GM18907 (cell line): ENCODE measurements at regions not wholly inside any gene's neighbourhood (a gene's known extent, or its start where the extent isn't known, plus 50 kb on each side); places are given as distances from the start of the nearest gene placed in this dataset.
A peak's percentile ranks its signal among the peaks of the same experiment; 100 is the strongest.

Source experiments
- ATAC-seq: cut with Tn5 transposase; IDR thresholded peaks from one replicate; pipeline ENCODE4 v1.9.1; 2021; ENCODE audit warnings: mild to moderate bottlenecking, moderate library complexity; ENCODE audit not compliant: unreplicated experiment

DNA sequence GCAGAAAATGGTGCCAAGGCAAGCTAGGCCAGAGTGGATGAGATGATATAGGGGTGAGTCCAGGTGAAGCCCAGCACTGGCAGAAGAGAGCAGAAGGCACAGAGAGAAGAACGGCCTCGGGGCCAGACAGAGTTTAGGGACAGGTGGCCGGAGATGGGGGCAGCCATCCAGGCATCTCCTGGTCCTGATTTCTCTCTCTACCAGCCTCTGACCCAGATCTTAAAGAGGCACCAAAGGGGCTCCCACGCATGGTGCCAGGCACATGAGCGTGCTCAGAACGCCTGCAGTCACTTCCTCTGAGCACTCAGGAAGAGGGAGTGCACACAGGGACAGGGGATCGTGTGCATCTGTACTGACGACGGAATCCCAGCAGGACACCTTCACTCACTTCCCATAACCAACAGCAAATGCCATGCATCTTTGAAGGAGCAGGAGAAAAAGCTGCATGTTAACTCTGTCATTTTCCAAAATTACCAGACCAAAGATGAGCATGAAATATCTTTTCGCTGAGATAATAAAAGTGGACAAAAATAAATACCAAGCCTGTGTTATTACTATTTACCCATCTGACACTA lies 427.8 kb upstream of the MYT1L start:
- ATAC-seq: no peak

DNA sequence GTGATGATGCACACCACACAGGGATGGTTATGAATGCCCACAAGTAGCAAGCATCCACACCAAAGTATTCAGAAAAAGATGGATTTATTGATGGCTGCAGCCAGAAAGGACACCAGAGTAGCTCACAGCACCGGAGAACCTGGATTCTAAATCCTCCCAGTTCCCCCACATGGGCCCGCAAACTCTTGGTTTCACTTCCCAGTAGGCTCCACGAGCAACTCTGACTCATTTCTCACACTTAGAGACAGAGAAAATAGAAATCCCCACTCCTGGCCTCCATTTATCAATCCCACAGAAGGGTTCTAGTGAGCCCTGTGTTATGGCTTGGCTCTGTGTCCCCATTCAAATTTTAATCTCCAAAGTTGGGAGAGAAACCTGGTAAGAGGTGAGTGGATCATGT lies 426.7 kb upstream of the MYT1L start:
- peak; percentile 67 for ATAC-seq

DNA sequence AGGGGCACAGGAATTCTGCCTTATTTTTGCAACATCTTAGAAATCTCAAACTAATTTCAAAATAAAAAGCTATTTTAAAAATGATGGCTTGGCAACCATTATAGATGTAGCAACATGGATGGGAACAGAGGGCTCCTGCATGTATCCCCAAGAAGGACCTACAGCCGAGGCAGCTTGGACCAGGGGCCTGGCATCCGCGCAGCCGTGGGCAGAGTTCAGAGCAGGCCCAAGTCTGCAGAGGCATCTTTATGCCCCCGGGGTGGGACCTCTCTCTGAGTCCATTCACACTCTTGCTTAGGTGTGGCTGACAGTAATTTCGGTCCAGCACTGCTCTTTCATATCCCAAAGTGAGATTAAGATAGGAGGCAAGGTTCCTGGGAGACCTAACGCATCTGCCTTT lies 425.8 kb upstream of the MYT1L start:
- no peak for ATAC-seq

DNA sequence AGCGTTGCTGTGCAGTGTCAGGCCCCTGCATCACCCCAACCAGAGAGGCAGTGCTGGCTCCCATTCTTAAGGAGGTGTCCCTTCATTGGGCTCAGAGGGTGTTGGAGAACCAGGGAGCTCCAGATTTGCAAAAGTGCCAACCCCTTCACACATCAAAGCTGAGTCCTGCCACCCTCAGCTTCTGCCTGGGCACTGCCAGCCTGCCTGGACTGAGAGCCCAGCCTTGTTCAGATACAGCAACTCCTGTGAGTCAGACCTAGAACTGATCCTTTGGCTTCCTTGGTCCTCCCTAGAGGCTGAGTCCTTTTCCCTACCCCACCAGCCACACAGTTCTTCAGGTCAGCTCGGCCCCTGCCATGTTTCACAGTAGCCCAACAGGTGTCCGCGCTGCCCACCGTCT lies 424.9 kb upstream of the MYT1L start:
- ATAC-seq: no peak

DNA sequence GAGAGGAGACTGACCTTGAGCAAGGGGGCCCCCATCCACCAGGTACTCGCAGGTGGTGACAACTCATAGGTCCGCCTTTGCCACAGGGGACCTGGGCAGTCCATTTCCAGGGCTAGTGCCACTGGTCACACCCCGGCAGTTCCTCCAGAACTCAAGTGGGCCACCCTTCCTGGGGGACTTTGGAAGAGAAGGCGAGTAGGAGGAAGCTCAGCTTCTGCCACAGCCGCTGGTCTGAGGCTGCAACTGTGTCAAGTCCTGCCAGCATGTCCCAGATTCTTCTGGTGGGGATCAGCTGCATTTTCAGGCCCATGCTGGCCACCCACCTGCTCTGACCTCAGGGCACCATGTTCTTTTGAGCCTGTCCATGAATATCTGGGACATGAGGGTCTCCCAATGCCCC lies 423.9 kb upstream of the MYT1L start:
- ATAC-seq: no peak

DNA sequence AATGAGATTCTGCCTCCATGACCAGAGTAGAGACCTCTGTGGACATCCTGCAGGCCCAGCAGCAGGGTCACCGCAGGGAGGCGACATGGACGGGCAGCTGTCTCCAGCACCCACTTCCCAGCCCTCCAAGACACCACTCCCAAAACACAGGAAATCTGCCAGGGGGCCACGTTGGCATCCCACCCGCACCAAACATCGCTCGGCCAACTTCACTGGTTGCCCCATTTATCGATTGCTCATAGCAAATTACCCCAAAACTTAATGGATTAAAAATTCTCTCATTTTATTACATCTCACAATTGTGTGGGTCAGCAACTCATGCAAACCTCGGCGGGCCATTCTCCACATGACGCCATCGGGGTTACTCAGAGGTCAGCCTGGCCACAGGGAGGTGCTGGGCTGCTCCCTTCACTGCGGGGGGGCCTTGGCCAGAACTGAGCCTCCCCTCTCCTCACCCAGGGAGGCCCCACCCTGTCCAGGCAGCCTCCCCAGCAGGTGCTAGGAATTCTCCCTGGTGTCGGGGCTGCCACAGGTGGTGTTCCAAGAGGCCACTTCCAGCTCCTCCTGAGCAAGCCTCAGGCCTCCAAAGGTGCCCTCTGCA lies 420.7 kb upstream of the MYT1L start:
- ATAC-seq: no peak

DNA sequence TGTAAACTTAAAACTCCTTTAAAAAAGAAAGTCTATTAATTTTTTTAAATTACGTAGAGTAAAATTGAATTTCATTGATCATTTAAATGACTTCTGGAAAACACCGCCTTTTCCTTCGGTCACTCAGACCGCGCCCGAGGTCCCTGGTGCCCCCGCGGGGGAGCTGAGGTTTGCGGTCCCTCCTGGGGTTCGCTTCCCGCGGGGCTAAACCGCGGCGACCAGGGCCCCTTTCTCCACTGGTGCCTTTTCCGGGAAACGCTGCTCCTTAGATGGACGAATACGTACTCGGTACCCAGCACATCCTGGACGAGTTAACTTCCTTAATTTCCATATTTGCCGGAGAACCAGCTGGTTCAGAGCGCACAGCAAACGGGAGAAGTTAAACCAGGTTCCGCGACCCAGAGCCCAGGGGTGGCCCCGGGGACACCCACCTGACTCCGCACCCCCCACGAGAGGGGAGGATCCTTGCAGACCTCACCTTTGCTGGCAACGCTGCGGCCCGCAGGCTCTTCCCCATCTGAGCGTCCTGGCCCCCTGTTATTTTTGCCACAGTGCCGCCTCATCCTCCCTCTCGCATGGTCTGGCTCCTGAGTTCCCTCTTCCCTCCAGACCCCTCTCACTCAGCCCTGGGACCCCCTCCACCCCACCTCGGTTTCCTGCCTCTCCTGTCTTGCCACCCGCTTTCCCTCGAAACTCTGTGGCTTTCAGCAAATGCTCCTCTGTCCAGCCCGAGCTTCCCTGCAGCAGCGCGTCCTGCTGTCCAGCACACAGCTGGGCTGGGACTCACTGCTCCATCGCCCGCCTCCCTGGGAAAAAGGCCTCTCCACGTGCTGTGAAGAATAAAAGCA lies 420.0 kb upstream of the MYT1L start:
- no peak for ATAC-seq

DNA sequence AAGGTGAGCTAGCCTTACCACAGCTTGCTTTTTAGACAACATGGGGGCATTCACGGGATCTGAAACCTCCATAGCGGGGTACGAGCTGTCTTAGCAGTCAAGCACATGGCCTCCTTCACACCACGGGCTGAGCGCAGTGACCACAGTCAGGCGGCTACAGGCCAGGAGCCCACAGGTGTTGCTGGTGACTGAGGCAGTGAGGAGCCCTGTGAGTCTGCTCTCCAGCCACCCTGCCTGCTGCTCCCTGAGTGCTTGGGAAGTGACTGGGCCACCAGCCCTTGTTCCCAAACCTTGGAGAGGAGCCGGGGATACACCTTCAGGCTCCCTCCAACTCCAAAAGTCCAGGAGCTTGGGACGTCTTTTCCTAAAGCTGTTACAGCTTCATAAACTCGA lies 418.1 kb upstream of the MYT1L start:
- no peak for ATAC-seq

DNA sequence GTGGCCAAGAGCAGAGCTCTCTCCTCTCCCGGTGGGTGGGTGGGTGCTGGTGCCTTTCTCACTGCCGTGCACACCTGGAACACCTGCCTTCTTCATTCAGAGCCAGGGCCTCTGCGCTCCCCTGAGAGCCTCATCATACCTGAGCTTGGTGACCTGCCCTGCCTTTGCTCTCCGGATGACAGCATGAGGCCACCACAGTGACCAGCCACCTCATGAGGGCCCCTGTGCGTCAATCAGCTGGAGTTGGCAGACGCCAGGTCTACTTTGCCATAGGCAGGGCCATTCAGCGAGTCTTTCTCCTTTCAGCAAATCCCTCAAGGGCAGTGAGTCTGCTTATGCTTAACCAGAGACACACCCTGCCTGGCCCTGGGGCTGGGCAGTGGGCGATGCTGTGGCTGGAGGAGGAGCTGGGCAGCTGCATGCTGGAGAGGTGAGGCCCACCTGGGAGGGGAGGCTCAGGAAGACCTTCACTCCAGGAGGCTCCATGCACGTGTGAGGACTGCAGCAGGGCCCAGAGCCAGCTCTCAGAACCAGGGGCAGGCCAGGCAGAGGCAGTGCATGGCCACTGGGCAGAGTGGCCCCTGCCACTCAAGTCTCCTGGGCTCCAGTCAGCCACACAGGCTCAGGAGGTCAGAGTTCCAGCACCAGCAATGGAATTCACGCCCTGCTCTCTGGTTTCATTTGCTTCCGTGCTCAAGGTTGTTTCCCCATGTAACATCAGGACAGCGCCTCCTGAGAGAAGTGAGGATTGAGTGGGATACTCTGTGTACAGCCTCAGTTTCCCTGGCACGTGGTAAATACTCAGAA lies 417.5 kb upstream of the MYT1L start:
- no peak for ATAC-seq

DNA sequence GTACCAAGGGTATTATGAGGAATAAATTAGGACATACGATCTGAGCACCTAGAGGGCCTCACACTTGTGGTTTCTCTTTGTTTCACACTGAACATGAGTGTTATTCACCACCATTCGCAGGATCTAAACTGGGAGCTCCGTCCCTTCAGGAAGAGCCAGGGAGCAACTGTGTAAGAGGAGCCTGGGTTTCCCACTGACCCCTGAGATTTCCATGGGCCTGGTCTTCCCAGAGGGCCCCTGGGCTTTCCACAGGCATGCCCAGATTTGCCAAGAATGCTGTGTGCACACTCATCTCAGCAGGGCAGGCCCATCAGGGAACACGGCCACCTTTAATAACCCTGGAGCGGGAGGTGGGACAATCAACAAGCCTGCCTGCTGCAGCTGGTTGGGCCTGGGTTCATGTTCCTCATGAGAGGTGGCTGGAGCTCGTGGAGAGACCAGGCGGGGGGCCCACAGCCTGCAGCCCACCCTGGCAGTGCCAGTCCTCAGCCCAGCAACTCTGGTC lies 416.8 kb upstream of the MYT1L start:
- no peak for ATAC-seq

DNA sequence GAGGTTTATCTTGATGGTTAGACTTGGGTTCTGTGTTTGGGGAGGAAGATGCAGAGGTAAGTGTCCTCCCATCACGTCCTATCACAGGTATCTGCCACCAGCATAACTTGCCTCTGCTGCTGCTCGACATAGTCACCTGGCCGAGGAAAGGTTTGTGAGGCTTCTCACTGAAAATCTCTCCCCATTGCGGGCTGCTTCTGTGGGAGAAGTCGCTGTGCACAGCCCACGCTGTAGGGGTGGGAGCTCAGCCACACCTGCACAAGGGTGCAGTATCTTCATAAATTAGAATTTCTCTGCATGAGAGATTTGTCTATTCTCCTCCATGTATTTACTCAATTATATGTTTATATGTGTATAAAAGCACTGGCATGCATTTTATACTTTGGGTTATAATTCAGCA lies 415.7 kb upstream of the MYT1L start:
- no peak for ATAC-seq

DNA sequence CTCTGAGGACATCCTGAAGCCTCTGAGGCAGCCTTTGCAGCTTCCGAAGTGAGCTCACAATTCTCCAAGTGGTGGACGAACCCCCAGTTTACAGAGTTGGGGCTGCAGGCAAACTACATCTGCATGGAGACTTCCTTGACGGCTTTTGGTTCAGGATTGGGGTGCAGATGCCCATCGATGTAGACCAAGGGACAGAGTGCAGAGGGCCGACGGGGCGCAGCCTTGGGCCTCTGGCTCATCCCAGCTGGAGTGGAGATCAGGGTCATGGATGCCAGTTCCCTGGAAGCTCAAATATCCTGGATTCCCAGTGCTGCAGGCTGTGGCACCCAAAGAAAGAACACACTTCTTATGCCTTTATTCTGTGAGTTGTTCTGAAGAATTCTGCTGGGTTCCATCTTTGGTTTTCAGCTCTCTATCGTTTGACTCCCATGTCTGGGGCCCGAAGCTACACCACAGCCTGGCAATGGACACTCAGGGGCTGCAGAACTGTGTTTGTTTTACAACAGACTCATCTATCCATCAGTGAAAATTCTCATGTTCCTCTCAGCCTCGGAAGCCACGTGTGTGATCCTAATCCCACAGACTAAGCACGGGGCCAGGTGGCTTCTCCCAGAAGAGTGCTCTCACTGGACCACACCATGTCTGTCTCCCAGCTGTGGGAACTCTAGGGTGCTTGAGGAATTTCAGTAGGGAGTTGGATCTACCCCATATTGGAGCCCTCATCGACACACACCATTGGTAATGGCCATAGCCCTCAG lies 414.1 kb upstream of the MYT1L start:
- ATAC-seq: no peak

DNA sequence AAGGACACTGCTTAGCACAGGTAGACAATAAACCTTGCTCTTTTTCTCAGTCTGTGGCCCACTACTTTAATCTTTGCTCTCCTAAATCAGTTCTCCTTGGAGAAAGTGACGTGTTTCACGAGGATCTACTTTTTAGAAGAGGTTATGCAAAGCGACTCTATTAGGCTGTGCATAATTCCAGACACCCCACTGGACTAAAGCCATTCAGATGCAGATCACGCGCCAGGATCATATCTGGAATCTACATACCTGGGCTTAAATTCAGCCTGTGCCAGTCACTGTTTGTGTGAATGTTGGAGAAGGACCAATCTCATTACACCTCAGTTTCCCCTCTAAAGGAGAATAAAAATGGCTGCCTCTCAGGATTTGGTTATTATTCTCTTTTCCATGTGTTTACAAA lies 413.0 kb upstream of the MYT1L start:
- no peak for ATAC-seq

DNA sequence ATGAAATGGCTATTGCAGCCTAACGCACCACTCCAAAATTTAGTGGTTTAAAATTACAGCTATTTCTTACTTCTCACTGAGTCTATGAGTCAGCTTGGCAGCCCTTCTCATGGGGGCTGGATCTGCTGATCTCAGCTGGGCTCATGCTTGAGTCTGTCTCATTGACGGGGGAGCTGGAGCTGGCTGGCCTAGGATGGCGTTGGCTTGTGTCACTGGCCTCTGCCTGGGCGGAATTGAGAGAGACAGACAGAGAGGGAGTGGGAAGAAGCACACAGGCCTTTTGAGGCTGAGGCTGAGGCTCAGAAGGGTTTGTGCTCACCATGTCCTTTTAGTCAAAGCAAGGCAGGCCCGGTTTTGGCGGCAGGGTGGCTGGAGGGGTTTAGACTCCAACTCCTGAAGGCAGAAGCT lies 412.1 kb upstream of the MYT1L start:
- no peak for ATAC-seq

DNA sequence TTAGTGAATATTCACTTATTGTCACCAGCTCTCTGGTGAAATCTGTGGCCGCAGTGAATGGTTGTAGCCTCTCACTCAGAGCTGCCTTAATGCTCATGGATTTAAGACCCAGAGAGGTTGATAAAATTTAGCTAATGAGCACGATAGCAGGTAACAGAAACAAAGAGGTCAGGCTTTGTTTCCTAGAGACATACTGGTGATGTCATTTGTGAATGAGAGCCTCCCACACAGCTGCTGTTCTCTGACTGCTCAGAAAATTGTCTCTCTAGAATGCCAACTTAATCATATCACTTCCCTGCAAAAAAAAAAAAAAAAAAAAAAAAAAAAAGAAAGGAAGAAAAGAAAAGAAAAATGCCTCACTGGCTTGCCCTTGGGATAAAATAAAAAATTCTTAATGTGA lies 411.7 kb upstream of the MYT1L start:
- ATAC-seq: no peak

DNA sequence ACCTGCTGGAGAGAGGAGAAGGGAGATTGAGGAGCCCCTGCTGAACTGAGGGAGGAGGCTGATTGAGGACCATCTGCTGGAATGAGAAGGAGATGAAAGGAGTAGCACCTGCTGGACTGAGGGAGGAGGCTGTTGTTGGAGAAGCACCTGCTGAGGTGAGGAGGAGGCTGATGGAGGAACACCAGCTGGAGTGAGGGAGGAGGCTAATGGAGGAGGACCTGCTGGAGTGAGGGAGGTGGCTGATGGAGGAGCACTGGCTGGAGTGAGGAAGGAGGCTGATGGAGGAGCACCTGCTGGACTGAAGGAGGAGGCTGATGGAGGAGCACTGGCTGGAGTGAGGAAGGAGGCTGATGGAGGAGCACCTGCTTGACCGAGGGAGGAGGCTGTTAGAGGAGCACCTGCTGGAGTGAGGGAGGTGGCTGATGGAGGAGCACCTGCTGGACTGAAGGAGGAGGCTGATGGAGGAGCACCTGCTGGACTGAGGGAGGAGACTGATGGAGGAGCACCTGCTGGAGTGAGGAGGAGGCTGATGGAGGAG lies 409.2 kb upstream of the MYT1L start:
- no peak for ATAC-seq

DNA sequence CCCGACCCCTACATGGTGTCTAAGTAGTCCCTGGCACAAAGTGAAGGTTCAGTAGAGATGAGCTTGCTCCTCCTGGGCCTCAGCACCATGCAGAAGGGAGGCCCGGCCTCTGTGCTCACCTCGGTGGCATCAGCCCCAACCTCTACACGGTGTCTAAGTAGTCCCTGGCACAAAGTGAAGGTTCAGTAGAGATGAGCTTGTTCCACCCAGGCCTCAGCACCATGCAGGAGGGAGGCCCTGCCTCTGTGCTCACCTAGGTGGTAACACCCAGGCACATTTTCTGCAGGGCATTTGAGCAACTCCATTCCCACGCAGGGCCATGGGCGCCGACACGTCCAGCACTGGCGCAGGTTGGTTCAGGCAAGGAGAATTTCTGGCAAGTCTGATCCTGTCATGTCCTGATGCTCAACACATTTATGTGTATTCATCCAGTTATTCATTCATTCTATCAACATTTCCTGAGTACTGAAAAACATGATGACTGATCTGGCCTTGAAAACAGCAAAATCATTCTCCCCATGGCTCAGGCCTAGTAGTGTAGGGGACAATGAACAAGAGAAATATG lies 408.2 kb upstream of the MYT1L start:
- ATAC-seq: no peak

DNA sequence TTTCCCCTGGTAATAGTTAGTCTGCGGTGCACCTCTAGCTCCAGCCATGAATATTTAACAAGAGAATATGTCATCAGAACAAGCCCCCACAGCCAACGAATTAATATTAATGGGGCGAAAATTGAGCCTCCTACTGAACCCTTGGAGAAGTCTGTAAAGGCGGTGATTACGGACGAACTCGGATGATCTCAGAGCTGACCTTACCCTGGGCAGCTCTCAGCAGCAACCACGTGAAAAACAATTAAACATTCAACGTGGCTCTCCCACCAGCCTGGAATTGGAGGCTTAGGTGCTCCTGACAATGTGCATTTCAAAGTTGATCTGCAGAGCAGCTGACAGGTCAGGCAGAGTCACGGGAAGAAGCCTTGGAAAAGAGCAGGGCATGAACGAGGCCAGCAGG lies 407.6 kb upstream of the MYT1L start:
- ATAC-seq: no peak

DNA sequence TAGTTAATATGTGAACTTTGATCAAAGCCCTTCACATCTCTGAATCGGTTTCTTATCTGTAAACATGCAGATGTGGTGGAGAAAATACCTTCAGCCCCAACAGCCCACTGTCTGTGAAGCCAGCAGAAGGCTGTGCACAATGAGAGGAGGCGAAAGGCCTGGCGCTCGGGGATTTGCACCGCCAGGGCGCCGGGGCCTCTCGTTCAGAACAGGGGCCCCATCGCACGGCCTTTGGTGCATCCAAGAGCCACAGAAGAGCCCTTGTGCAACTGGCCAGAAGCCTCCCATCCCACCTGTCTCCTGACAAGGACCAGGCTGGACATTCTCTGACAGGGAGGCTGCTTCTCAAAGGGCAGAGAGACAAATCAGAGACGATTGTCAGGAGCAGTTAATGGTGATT lies 407.2 kb upstream of the MYT1L start:
- ATAC-seq: no peak

DNA sequence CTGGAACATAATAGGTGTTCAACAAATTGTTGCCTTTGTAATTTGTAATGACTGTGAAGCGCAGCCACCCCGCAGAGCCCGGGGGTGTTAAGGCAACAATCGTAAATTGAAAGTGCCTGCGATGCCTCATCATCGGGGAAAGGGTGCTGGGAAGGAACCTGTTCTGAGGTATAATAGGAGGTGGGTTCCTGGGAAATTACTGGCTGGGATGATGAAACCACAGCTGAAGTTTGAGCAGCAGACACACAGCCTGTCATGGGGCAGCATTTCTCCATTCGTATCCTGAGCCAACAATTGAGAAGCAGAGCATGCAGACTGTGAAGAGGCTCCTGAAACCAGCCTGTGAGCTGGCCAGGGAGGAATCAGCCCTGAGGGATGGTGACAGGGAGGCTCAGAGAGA lies 404.0 kb upstream of the MYT1L start:
- ATAC-seq: no peak
